ENCODE measurements at regions not wholly inside any gene's neighbourhood (a gene's known extent, or its start where the extent isn't known, plus 50 kb on each side); places are given as distances from the start of the nearest gene placed in this dataset.

GRCh38 chr5:163670036-163670435 lies 164.6 kb downstream of the MAT2B start:
- TF ChIP-seq CTCF (IDR thresholded peaks at IDR 0.05), result no peak

GRCh38 chr5:163677092-163677491 lies 171.7 kb downstream of the MAT2B start:
- no peak for TF ChIP-seq CTCF (IDR thresholded peaks at IDR 0.05)

- TF ChIP-seq CTCF (IDR thresholded peaks at IDR 0.05), result no peak
These were observed 176.8 kb downstream of the MAT2B start for GRCh38 chr5:163682234-163682633.

- no peak for TF ChIP-seq CTCF (IDR thresholded peaks at IDR 0.05)
These were observed 182.0 kb downstream of the MAT2B start for GRCh38 chr5:163687414-163687813.

- TF ChIP-seq CTCF (IDR thresholded peaks at IDR 0.05), result no peak
These were observed 186.7 kb downstream of the MAT2B start for GRCh38 chr5:163692091-163692490.

GRCh38 chr5:163695830-163696578 lies 190.6 kb downstream of the MAT2B start:
- TF ChIP-seq CTCF (IDR thresholded peaks at IDR 0.05), result peak; percentile 78

- no peak for TF ChIP-seq CTCF (IDR thresholded peaks at IDR 0.05)
These were observed 191.1 kb downstream of the MAT2B start for GRCh38 chr5:163696579-163696887.

All from LNCAP (cell line).